ENCODE measurements at regions not wholly inside any gene's neighbourhood (a gene's known extent, or its start where the extent isn't known, plus 50 kb on each side); places are given as distances from the start of the nearest gene placed in this dataset.

- TF ChIP-seq CTCF (IDR thresholded peaks at IDR 0.05; ENCODE audit: insufficient read depth, low read depth, low read length) (no peak), EZH2 (IDR thresholded peaks at IDR 0.05; ENCODE audit: insufficient read depth, low read length) (no peak)
Observed at GRCh38 chr15:62439543-62440016, 274.5 kb upstream of the C2CD4B start.
